Effector memory CD8-positive, alpha-beta T cell (primary cell): ENCODE measurements at regions not wholly inside any gene's neighbourhood (a gene's known extent, or its start where the extent isn't known, plus 50 kb on each side); places are given as distances from the start of the nearest gene placed in this dataset.

Experiments
- ATAC-seq: fragments of 150-1000 bp; cut with Tn5 transposase; replicated peaks from 2 replicates; pipeline ENCODE4 v1.10.0; 2021; ENCODE audit warnings: mild to moderate bottlenecking, moderate library complexity
- DNase-seq, 3 experiments: peaks; one replicate each; pipeline ENCODE4 v3.0.0; 2021
- H3K27ac Mint-ChIP-seq, 2 donors: one replicate each; pipeline ENCODE4 v1.8.0; 2022; ENCODE audit warnings: mild to moderate bottlenecking in 2 of 2, mixed read lengths in 2 of 2, moderate library complexity in 2 of 2
- H3K27me3 Mint-ChIP-seq, 2 donors: one replicate each; pipeline ENCODE4 v1.8.0; 2022; ENCODE audit warnings: mixed read lengths in 2 of 2
- H3K36me3 Mint-ChIP-seq: one replicate; pipeline ENCODE4 v1.8.0; 2022; ENCODE audit warnings: mild to moderate bottlenecking, moderate library complexity, mixed read lengths; ENCODE audit not compliant: insufficient read depth
- H3K4me1 Mint-ChIP-seq, 2 donors: one replicate each; pipeline ENCODE4 v1.8.0; 2022; ENCODE audit warnings: low read depth in 2 of 2, mixed read lengths in 2 of 2
- H3K4me3 Mint-ChIP-seq, 2 donors: one replicate each; pipeline ENCODE4 v1.8.0; 2022; ENCODE audit warnings: mild to moderate bottlenecking in 2 of 2, mixed read lengths in 2 of 2, moderate library complexity in 2 of 2
- H3K9me3 Mint-ChIP-seq, 2 donors: one replicate each; pipeline ENCODE4 v1.8.0; 2022; ENCODE audit warnings: mixed read lengths in 2 of 2

DNA sequence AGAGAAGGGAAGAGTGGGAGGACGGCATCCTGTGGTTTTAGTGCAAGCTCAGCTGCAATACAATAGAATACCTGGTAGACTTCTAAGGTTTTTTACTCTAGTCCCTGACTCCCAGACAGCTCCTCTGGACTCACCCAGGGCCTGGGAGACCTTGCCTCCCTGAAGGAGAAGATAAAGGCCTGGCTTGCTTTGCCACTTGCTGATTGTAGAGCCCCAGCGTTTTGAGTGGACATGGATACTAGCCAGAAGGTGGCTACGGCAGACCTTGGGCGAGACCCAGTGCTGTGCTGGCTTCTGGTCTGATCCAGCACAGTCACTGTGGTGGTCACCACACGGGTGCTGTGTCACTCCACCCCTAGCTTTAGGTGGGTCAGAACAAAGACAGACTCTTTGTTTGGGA, 72.2 kb upstream of the TTC14 start:
- DNase-seq (no peak), ATAC-seq (no peak)
- H3K27ac Mint-ChIP-seq = no peak overlapping the region
- H3K36me3 Mint-ChIP-seq = no peaks in the 10 kb centered on the region
- H3K27me3 Mint-ChIP-seq = peaks cover 0 to 17% of the 10 kb centered on the region in 2 donors
- H3K4me1 Mint-ChIP-seq = no peaks in the 10 kb centered on the region
- H3K9me3 Mint-ChIP-seq = peaks cover 0 to 2% of the 10 kb centered on the region in 2 donors
- H3K4me3 Mint-ChIP-seq = no peak overlapping the region

DNA sequence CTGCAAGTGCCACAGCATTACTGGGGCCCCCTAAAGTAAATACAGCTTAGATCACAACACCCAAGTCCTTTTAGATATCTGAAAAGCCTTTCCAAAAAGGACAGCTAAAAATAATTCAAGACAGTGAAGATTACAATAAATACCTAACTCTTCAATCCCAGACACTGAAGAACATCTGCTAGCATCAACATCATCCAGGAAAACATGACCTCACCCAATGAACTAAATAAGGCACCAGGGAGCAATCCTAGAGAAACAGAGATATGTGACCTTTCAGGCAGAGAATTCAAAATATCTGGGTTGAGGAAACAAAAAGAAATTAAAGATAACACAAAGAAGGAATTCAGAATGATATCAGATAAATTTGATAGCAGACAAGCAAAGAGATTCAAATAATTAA, 71.7 kb upstream of the TTC14 start:
- ATAC-seq = no peak
- Mint-ChIP-seq H3K9me3 (peaks cover 0 to 2% of the 10 kb centered on the region in 2 donors), H3K27me3 (peaks cover 0 to 17% of the 10 kb centered on the region in 2 donors), H3K27ac (no peak overlapping the region), H3K4me3 (no peak overlapping the region), H3K4me1 (no peaks in the 10 kb centered on the region), H3K36me3 (no peaks in the 10 kb centered on the region)
- no peak for DNase-seq

- peaks cover 0 to 17% of the 10 kb centered on the region in 2 donors for H3K27me3 Mint-ChIP-seq
Observed at GRCh38 chr3:180531303-180532278, 70.4 kb upstream of the TTC14 start.

DNA sequence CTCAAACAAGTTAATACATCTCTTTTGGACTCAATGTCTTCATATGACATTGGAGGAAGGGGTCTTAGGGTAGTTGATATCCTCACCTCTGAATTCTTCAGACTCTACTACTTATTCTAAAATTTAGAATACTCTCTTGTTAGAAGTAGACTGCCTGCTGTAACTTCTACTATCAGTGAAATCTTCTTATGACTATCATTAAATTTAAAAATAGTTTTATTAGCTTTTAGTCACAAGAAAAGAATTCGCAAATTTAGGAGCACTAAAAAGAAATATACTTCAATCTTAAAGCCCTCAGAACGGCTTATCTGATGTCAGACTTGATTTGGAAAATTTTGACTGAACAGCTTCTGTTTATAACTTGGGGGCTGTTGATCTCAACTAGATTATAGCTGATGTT, 67.1 kb upstream of the TTC14 start:
- Mint-ChIP-seq H3K4me3 (no peak overlapping the region), H3K36me3 (no peaks in the 10 kb centered on the region), H3K27me3 (peaks cover 0 to 12% of the 10 kb centered on the region in 2 donors), H3K27ac (no peak overlapping the region), H3K4me1 (no peaks in the 10 kb centered on the region), H3K9me3 (no peaks in the 10 kb centered on the region)
- DNase-seq (no peak), ATAC-seq (no peak)

More at GRCh38 chr3:180531303-180532278, 70.4 kb upstream of the TTC14 start:
- no peak for ATAC-seq
- H3K4me1 Mint-ChIP-seq = no peaks in the 10 kb centered on the region
- no peak overlapping the region for H3K4me3 Mint-ChIP-seq
- no peak overlapping the region for H3K27ac Mint-ChIP-seq
- H3K36me3 Mint-ChIP-seq = no peaks in the 10 kb centered on the region
- H3K9me3 Mint-ChIP-seq = peaks cover 0 to 2% of the 10 kb centered on the region in 2 donors
- no peak for DNase-seq

GRCh38 chr3:180538493-180538892, 63.5 kb upstream of the TTC14 start:
- H3K36me3 Mint-ChIP-seq = no peaks in the 10 kb centered on the region
- no peaks in the 10 kb centered on the region for H3K9me3 Mint-ChIP-seq
- DNase-seq = no peak
- H3K4me1 Mint-ChIP-seq = no peaks in the 10 kb centered on the region
- H3K4me3 Mint-ChIP-seq = no peak overlapping the region
- no peak for ATAC-seq
- no peak overlapping the region for H3K27ac Mint-ChIP-seq
- H3K27me3 Mint-ChIP-seq = no peaks in the 10 kb centered on the region

DNA sequence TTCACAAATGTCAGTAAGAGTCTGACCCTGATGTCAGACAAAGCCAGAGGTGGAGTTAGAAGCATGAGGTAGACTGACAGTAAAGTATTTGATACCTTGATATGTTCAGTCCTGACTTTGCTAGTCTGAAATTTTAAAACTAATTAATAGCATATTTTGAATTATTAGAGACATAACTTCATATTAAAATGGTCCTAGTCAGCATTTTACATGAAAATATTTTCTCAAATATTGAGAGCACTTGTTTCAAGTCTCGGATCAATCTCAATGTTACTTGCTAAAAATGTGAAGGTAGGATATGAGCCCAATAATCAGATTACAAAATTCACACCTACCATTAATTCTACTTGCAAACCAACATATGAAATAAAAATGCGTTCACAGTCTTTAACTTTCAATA, 58.1 kb upstream of the TTC14 start:
- peaks cover 8 to 9% of the 10 kb centered on the region in 2 donors for H3K27me3 Mint-ChIP-seq

DNA sequence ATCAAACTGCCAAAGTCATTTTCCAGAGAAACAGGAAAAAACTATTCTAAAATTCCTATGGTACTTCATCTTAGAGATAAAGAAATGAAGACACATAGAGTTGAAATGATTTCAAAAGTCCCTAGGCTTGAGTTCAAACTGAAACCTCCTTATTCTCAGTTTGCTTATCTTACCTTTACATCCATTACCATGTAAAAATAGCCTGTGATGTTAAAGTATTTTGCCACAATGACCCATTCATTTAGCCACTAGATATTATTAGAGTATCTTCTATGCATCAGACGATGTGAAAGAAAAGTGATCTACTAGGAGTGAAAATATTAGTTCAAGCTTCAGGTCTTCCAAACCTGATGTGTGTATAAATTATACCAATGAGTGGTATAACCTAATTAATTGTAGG, 55.1 kb upstream of the TTC14 start:
- DNase-seq (no peak), ATAC-seq (no peak)
- no peaks in the 10 kb centered on the region for H3K36me3 Mint-ChIP-seq
- H3K27ac Mint-ChIP-seq = no peak overlapping the region
- H3K4me3 Mint-ChIP-seq = no peak overlapping the region
- no peaks in the 10 kb centered on the region for H3K4me1 Mint-ChIP-seq
- peaks cover 0 to 3% of the 10 kb centered on the region in 2 donors for H3K9me3 Mint-ChIP-seq
- H3K27me3 Mint-ChIP-seq = peaks cover 15 to 20% of the 10 kb centered on the region in 2 donors

More for the DNA sequence above, 58.1 kb upstream of the TTC14 start:
- Mint-ChIP-seq H3K36me3 (no peaks in the 10 kb centered on the region), H3K9me3 (no peaks in the 10 kb centered on the region), H3K27ac (no peak overlapping the region), H3K4me3 (no peak overlapping the region), H3K4me1 (no peaks in the 10 kb centered on the region)
- ATAC-seq = no peak
- no peak for DNase-seq

- DNase-seq (no peak), ATAC-seq (no peak)
- peaks cover 15 to 23% of the 10 kb centered on the region in 2 donors for H3K27me3 Mint-ChIP-seq
- H3K27ac Mint-ChIP-seq = no peak overlapping the region
- H3K4me1 Mint-ChIP-seq = no peaks in the 10 kb centered on the region
- H3K36me3 Mint-ChIP-seq = no peaks in the 10 kb centered on the region
- H3K9me3 Mint-ChIP-seq = peaks cover 0 to 3% of the 10 kb centered on the region in 2 donors
- no peak overlapping the region for H3K4me3 Mint-ChIP-seq
Observed at GRCh38 chr3:180548050-180548449, 53.9 kb upstream of the TTC14 start.
